OCI-LY3 (cell line): ENCODE measurements at regions not wholly inside any gene's neighbourhood (a gene's known extent, or its start where the extent isn't known, plus 50 kb on each side); places are given as distances from the start of the nearest gene placed in this dataset.

Experiments
- CTCF ChIP-seq: fragments of 200-600, 300-600 bp; sonication (generic); IDR thresholded peaks from 2 replicates; pipeline ENCODE4 v1.5.1; 2014; ENCODE audit warnings: antibody characterized with exemption, low read length, low read depth
- EZH2phosphoT487 ChIP-seq: fragments of 200-600 bp; shearing (Covaris generic); IDR thresholded peaks from 2 replicates; pipeline ENCODE4 v1.6.1; 2018; ENCODE audit warnings: antibody characterized with exemption, mixed run types, low read depth

- TF ChIP-seq CTCF (no peak), EZH2phosphoT487 (no peak)
These were observed 68.9 kb downstream of the OR13A1 start for GRCh38 chr10:45246522-45246921.
